ENCODE measurements at regions not wholly inside any gene's neighbourhood (a gene's known extent, or its start where the extent isn't known, plus 50 kb on each side); places are given as distances from the start of the nearest gene placed in this dataset.

DNA sequence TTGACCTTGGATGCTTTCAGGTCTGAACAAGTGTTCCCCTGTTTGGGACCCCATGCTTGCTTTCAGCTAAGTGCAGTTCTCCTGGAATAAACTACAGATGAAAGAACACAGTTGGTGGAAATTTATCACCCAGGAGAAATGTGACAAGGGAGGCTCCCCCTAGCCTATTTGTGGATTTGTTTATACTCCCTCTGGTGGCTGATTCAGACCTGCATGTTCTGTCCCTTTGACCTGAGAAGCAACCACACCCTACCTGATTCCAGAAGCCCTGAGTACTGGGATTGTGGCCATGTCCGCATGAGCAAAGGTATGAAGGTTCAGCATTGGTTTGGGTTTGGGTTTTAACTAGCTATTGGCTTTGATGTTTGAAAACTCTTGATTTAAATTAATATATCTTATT lies 440.9 kb downstream of the MID1IP1 start:
- no peak overlapping the region for H3K4me3 ChIP-seq (ENCODE audit: low read length)
- no peak overlapping the region for H3K27ac ChIP-seq (ENCODE audit: low read length)
- no peaks in the 10 kb centered on the region for H4K20me1 ChIP-seq (ENCODE audit: insufficient read depth, low read length)
- peaks cover 4% of the 10 kb centered on the region; the same call in 1 of the 2 replicates for H3K4me1 ChIP-seq (ENCODE audit: low read length)
- H3K9me3 ChIP-seq (ENCODE audit: insufficient read depth, low read length): no peaks in the 10 kb centered on the region
- H3K36me3 ChIP-seq (replicated peaks; ENCODE audit: low read depth, low read length): no peaks in the 10 kb centered on the region
- no peaks in the 10 kb centered on the region for H3K79me2 ChIP-seq (ENCODE audit: low read length)
- no peak overlapping the region for H2AFZ ChIP-seq (ENCODE audit: low read depth, low read length)
- no peaks in the 10 kb centered on the region; the same call in 1 of the 2 replicates for H3K27me3 ChIP-seq (ENCODE audit: low read depth, low read length)
- TF ChIP-seq EZH2phosphoT487 (IDR thresholded peaks at IDR 0.05; ENCODE audit: low read depth) (no peak), CTCF (IDR thresholded peaks at IDR 0.05; ENCODE audit: low read depth, low read length) (peak; percentile 54)
- H3K4me2 ChIP-seq (ENCODE audit: low read length): no peak overlapping the region
- H3K9ac ChIP-seq (ENCODE audit: low read length): no peak overlapping the region

DNA sequence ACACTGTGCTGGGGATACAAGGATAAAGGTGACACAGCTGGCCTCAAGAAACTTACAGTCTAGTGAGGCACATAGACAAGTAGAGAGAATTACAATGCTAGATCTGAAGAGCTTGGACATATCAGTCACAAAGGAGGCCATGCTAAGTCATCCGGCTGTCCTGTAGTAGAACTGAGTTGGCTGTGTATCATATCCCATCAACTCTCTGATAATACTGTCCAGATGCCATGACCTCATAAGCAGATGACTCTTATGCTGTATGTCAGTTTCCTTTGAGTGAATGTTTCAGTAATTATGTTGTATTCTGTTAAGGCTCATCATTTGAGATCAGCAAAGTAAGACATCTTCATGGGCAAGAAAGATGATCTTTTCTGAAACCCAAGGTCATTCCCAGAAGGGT lies 442.9 kb downstream of the MID1IP1 start:
- TF ChIP-seq CTCF (IDR thresholded peaks at IDR 0.05; ENCODE audit: low read depth, low read length) (no peak), EZH2phosphoT487 (IDR thresholded peaks at IDR 0.05; ENCODE audit: low read depth) (no peak)
- Histone ChIP-seq H2AFZ (ENCODE audit: low read depth, low read length) (no peak overlapping the region), H3K4me3 (ENCODE audit: low read length) (no peak overlapping the region), H3K27ac (ENCODE audit: low read length) (no peak overlapping the region), H4K20me1 (ENCODE audit: insufficient read depth, low read length) (no peaks in the 10 kb centered on the region), H3K9ac (ENCODE audit: low read length) (no peak overlapping the region), H3K4me2 (ENCODE audit: low read length) (no peak overlapping the region), H3K9me3 (ENCODE audit: insufficient read depth, low read length) (no peaks in the 10 kb centered on the region), H3K36me3 (replicated peaks; ENCODE audit: low read depth, low read length) (no peaks in the 10 kb centered on the region), H3K4me1 (ENCODE audit: low read length) (peaks cover 4% of the 10 kb centered on the region; the same call in 1 of the 2 replicates), H3K27me3 (ENCODE audit: low read depth, low read length) (no peaks in the 10 kb centered on the region; the same call in 1 of the 2 replicates), H3K79me2 (ENCODE audit: low read length) (no peaks in the 10 kb centered on the region)

DNA sequence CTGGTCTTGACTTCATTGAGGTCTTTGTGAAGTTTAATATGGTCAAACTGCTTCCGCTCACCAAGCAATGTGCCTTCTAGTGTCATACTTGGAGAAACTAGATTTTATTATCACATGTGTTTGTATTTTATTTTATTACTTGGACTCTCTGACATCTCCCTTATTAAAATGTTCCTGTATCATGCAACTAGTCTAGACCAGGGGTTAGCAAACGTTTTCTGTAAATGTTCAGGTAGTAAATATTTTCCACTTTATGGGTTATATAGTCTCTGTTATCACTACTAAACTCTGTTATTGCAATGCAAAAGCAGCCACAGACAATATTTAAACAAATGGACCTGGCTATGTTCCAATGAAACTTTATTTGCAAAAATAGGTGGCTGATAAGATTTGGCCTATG lies 443.8 kb downstream of the MID1IP1 start:
- TF ChIP-seq CTCF (IDR thresholded peaks at IDR 0.05; ENCODE audit: low read depth, low read length): no peak
- TF ChIP-seq EZH2phosphoT487 (IDR thresholded peaks at IDR 0.05; ENCODE audit: low read depth): no peak
- Histone ChIP-seq H3K4me2 (ENCODE audit: low read length) (no peak overlapping the region), H3K9me3 (ENCODE audit: insufficient read depth, low read length) (no peaks in the 10 kb centered on the region), H3K4me1 (ENCODE audit: low read length) (peaks cover 4% of the 10 kb centered on the region; the same call in 1 of the 2 replicates), H3K27ac (ENCODE audit: low read length) (no peak overlapping the region), H2AFZ (ENCODE audit: low read depth, low read length) (no peak overlapping the region), H4K20me1 (ENCODE audit: insufficient read depth, low read length) (no peaks in the 10 kb centered on the region), H3K36me3 (replicated peaks; ENCODE audit: low read depth, low read length) (no peaks in the 10 kb centered on the region), H3K9ac (ENCODE audit: low read length) (no peak overlapping the region), H3K79me2 (ENCODE audit: low read length) (no peaks in the 10 kb centered on the region), H3K27me3 (ENCODE audit: low read depth, low read length) (peaks cover 5% of the 10 kb centered on the region; the same call in 1 of the 2 replicates), H3K4me3 (ENCODE audit: low read length) (no peak overlapping the region)

DNA sequence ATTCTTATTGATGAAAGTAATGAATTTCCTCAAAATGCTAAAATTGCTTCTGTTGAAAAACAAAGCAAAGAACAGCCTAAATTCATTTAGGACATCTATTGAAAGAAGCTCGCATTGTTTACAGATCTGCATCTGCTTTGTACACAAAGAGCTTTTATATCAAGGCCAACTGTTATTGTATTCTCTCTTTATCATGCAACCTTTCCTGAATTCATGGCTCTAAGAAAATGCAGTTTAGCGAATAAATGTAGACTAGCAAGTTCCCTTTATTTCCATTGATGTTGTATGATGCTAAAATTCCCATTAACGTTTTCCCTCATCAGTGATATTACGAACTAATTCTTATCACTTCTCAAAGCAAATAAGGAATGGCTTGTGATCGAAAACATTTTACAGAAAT lies 446.3 kb downstream of the MID1IP1 start:
- Histone ChIP-seq H3K27me3 (ENCODE audit: low read depth, low read length) (0 out of 2 replicates have a peak, but pooled peaks cover 6% of the 10 kb centered on the region), H4K20me1 (ENCODE audit: insufficient read depth, low read length) (no peaks in the 10 kb centered on the region), H2AFZ (ENCODE audit: low read depth, low read length) (no peak overlapping the region), H3K27ac (ENCODE audit: low read length) (no peak overlapping the region), H3K4me2 (ENCODE audit: low read length) (no peak overlapping the region), H3K4me1 (ENCODE audit: low read length) (no peaks in the 10 kb centered on the region), H3K36me3 (replicated peaks; ENCODE audit: low read depth, low read length) (no peaks in the 10 kb centered on the region), H3K9me3 (ENCODE audit: insufficient read depth, low read length) (no peaks in the 10 kb centered on the region), H3K79me2 (ENCODE audit: low read length) (no peaks in the 10 kb centered on the region), H3K4me3 (ENCODE audit: low read length) (no peak overlapping the region), H3K9ac (ENCODE audit: low read length) (no peak overlapping the region)
- TF ChIP-seq CTCF (IDR thresholded peaks at IDR 0.05; ENCODE audit: low read depth, low read length): no peak
- TF ChIP-seq EZH2phosphoT487 (IDR thresholded peaks at IDR 0.05; ENCODE audit: low read depth): no peak

Data from OCI-LY3 (cell line).